SJCRH30 (cell line): ENCODE measurements at regions not wholly inside any gene's neighbourhood (a gene's known extent, or its start where the extent isn't known, plus 50 kb on each side); places are given as distances from the start of the nearest gene placed in this dataset.

ENCODE experiments used
- DNase-seq, 2 experiments: peaks; one replicate each; pipeline ENCODE4 v3.0.0-alpha.2; 2015 to 2020
- H3K27ac ChIP-seq: fragments of 250-450 bp; sonication (Bioruptor Pico); 2 replicates; pipeline ENCODE4 v1.5.1; 2020; ENCODE audit warnings: mild to moderate bottlenecking, moderate library complexity
- H3K27me3 ChIP-seq: fragments of 250-450 bp; sonication (Bioruptor Pico); 2 replicates; pipeline ENCODE4 v1.5.1; 2020; ENCODE audit warnings: mild to moderate bottlenecking, moderate library complexity
- H3K36me3 ChIP-seq: fragments of 250-450 bp; sonication (Bioruptor Pico); 2 replicates; pipeline ENCODE4 v1.5.1; 2020; ENCODE audit warnings: mild to moderate bottlenecking, moderate library complexity
- H3K4me1 ChIP-seq: fragments of 250-450 bp; sonication (Bioruptor Pico); 2 replicates; pipeline ENCODE4 v1.5.1; 2020; ENCODE audit warnings: mild to moderate bottlenecking, moderate library complexity
- H3K4me3 ChIP-seq: fragments of 250-450 bp; sonication (Bioruptor Pico); 2 replicates; pipeline ENCODE4 v1.5.1; 2020; ENCODE audit warnings: mild to moderate bottlenecking, moderate library complexity
- H3K9me3 ChIP-seq: fragments of 250-450 bp; sonication (Bioruptor Pico); replicated peaks from 2 replicates; pipeline ENCODE4 v1.5.1; 2020; ENCODE audit warnings: mild to moderate bottlenecking, moderate library complexity

- Histone ChIP-seq H3K4me3 (no peak overlapping the region), H3K27me3 (no peaks in the 10 kb centered on the region), H3K4me1 (no peaks in the 10 kb centered on the region), H3K27ac (no peak overlapping the region), H3K36me3 (no peaks in the 10 kb centered on the region), H3K9me3 (no peaks in the 10 kb centered on the region)
- DNase-seq: no peak
Observed at GRCh38 chr4:189771696-189772361, 168.8 kb upstream of the FRG1 start.

- Histone ChIP-seq H3K27me3 (no peaks in the 10 kb centered on the region), H3K4me1 (no peaks in the 10 kb centered on the region), H3K9me3 (no peaks in the 10 kb centered on the region), H3K27ac (no peak overlapping the region), H3K4me3 (no peak overlapping the region), H3K36me3 (no peaks in the 10 kb centered on the region)
- DNase-seq: peak; percentile 34 to 51
Observed at GRCh38 chr4:189773909-189774308, 166.8 kb upstream of the FRG1 start.

DNA sequence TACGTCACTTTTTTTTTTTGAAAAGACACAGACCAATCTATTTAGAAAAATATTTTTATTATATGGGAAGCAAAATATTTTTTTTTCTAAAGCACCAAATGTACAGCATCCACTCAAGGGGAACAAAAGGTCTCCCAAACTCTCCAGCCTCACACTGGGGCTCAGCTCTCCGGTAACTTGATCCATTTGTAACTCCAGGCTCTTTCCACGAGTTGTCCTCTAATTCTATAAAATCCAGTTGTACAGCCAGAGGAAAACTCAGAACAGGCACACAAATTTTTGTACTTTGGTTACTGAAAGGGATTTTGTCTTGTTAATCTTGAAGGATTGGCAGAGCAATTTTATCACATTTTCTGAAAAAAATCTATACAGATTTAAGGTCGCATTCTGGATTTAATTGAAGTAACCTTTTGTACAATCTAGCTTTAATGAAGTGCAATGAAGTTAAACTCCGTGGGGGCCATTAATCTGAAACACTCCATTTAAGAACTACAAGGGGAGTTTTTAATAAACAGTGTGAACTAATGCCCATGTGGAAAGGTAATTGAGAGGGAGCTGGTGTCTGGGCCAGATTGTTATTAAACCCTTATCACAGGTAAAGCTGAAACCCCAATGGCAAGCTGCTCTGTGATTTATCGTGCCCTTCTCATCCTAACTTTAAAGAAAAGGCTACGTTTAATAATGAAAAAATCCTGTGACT is 161.2 kb upstream of the FRG1 start:
- DNase-seq: peak in 1 of 2 experiments; percentile 4
- Histone ChIP-seq H3K4me3 (no peak overlapping the region), H3K4me1 (no peaks in the 10 kb centered on the region), H3K9me3 (no peaks in the 10 kb centered on the region), H3K27ac (no peak overlapping the region), H3K36me3 (no peaks in the 10 kb centered on the region), H3K27me3 (no peaks in the 10 kb centered on the region)

DNA sequence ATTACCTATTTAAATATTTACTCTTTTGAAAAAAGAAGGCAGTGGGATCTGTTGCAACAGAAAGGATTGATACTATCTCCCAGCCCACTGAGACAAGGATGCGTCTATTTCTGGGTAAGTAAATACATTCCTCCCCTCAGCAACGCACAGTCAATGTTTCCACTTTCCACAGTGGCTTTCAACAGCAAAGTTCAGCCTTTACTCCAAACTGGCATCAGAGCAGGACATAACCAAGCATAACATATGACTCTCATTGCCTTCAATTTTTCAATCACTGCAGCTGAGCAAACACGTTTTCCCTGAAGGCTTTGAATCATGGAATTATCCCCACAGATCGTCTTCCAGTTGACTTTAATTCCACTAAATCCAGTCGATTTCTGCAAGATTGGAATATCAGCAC is 160.3 kb upstream of the FRG1 start:
- H3K27me3 ChIP-seq: no peaks in the 10 kb centered on the region
- H3K9me3 ChIP-seq: no peaks in the 10 kb centered on the region
- no peak overlapping the region for H3K4me3 ChIP-seq
- H3K27ac ChIP-seq: no peak overlapping the region
- no peaks in the 10 kb centered on the region for H3K4me1 ChIP-seq
- DNase-seq: no peak
- H3K36me3 ChIP-seq: no peaks in the 10 kb centered on the region

DNA sequence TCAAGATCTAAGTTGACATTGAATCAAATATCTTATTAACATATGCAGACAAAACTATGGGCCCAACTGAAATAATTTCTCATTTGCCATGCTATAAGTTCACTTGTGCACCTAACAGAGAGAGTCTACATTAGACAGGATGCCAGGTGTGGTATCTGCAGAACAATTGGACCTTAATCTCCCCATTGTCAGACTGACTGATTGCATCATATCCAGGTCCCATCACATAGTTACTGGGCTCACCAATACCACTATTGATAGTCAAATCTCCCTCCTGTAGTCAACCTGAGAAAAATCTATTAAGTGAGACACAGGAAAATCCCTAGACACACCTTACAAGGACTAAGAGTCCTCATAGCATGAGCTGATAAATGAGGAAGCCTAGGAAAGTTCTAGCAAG is 156.0 kb upstream of the FRG1 start:
- Histone ChIP-seq H3K9me3 (no peaks in the 10 kb centered on the region), H3K36me3 (no peaks in the 10 kb centered on the region), H3K27ac (no peak overlapping the region), H3K27me3 (no peaks in the 10 kb centered on the region), H3K4me3 (no peak overlapping the region), H3K4me1 (no peaks in the 10 kb centered on the region)
- DNase-seq: no peak

- DNase-seq: no peak
- Histone ChIP-seq H3K9me3 (no peaks in the 10 kb centered on the region), H3K27me3 (no peaks in the 10 kb centered on the region), H3K27ac (no peak overlapping the region), H3K4me3 (no peak overlapping the region), H3K4me1 (no peaks in the 10 kb centered on the region), H3K36me3 (no peaks in the 10 kb centered on the region)
Observed at GRCh38 chr4:189785257-189785656, 155.4 kb upstream of the FRG1 start.

GRCh38 chr4:189786447-189786846 is 154.2 kb upstream of the FRG1 start:
- H3K27ac ChIP-seq: no peak overlapping the region
- H3K4me1 ChIP-seq: no peaks in the 10 kb centered on the region
- H3K9me3 ChIP-seq: no peaks in the 10 kb centered on the region
- H3K27me3 ChIP-seq: no peaks in the 10 kb centered on the region
- H3K36me3 ChIP-seq: no peaks in the 10 kb centered on the region
- no peak for DNase-seq
- H3K4me3 ChIP-seq: no peak overlapping the region

GRCh38 chr4:189787216-189788031 is 153.2 kb upstream of the FRG1 start:
- H3K36me3 ChIP-seq: no peaks in the 10 kb centered on the region
- H3K4me1 ChIP-seq: no peaks in the 10 kb centered on the region

DNA sequence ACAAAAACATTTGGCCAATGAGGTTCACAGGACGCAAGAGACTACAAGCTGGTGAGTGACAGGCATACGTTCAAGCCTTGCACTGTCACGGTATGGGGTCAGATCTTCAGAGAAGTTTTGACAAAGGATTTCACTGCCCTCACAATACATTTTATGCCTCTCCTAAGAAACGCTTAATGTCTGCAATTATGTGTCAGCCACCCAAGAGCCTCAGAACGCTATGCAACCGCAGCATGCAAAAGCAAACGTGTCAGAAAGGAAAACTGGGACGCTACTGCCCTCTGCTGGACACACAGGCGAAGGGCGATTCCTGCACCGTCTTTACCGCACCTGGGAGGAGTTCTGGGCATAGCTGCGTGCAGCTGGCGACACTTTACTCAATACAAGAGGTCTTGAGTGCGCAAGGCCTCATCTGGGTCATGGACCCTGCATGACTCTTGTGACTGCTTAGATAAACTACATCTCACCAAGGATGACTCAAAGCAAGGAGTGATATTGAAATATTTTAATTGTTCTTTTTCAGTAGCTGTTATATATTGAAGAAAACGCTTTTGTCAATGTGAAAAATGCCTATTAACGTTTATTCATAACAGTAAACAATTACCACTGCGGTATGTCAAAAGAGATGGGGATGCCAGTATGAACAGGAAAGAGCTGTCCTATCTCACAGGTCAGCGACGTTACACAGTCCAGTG is 147.6 kb upstream of the FRG1 start:
- no peak overlapping the region for H3K4me3 ChIP-seq
- no peaks in the 10 kb centered on the region for H3K36me3 ChIP-seq
- peak; percentile 24 to 70 for DNase-seq
- H3K27ac ChIP-seq: no peak overlapping the region
- H3K27me3 ChIP-seq: no peaks in the 10 kb centered on the region
- H3K9me3 ChIP-seq: no peaks in the 10 kb centered on the region
- H3K4me1 ChIP-seq: no peaks in the 10 kb centered on the region

More at GRCh38 chr4:189787216-189788031, 153.2 kb upstream of the FRG1 start:
- Histone ChIP-seq H3K9me3 (no peaks in the 10 kb centered on the region), H3K27me3 (no peaks in the 10 kb centered on the region), H3K27ac (no peak overlapping the region), H3K4me3 (no peak overlapping the region)
- no peak for DNase-seq

DNA sequence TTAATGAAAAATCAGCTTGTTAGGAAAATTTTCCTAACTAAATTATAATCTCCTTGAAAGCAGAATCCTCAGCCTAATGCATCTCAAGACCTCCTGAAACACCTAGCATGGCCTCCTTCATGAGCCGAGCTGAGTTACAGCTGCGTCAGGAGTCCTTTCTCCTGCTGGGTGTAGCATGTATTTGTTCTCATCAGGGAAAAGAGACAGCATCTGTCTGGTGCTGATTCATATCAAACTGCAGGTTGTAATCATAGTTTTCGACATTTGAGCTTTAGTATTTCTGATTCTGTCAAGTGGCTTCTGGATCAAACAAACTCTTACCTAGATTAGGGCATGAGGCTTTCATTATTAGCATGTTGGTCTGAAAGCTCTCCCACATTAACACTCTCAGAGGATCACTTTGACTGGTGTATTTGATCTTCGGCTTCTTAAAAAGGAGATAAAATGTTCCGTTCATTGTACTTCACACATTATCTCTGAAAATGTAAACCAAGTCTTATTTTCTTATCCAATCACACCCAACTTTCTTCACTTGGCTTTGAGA is 140.1 kb upstream of the FRG1 start:
- no peaks in the 10 kb centered on the region for H3K9me3 ChIP-seq
- H3K4me3 ChIP-seq: no peak overlapping the region
- no peak overlapping the region for H3K27ac ChIP-seq
- no peaks in the 10 kb centered on the region for H3K27me3 ChIP-seq
- no peaks in the 10 kb centered on the region for H3K36me3 ChIP-seq
- H3K4me1 ChIP-seq: no peaks in the 10 kb centered on the region
- no peak for DNase-seq

DNA sequence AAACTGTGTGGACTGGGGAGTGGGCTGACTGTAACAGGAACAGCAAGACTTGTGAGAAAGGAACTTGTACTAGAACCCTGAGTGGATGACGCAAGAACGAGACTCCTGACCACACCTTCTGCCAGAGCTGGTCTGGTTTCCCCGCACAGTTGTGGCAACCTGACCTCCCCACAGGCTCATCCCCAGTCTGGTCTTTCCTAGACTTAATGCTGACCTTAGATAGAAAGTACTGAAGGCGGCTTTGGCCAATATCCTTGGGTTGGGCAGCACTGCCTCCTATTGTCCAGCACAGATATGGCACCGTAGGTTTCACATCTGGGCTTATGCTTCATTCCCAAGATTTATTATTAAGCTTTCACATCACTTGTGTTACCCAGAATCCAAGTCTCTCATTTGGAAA is 137.8 kb upstream of the FRG1 start:
- H3K9me3 ChIP-seq: no peaks in the 10 kb centered on the region
- peak; percentile 2 to 22 for DNase-seq
- no peaks in the 10 kb centered on the region for H3K4me1 ChIP-seq
- no peaks in the 10 kb centered on the region for H3K27me3 ChIP-seq
- H3K27ac ChIP-seq: no peak overlapping the region
- no peak overlapping the region for H3K4me3 ChIP-seq
- no peaks in the 10 kb centered on the region for H3K36me3 ChIP-seq

DNA sequence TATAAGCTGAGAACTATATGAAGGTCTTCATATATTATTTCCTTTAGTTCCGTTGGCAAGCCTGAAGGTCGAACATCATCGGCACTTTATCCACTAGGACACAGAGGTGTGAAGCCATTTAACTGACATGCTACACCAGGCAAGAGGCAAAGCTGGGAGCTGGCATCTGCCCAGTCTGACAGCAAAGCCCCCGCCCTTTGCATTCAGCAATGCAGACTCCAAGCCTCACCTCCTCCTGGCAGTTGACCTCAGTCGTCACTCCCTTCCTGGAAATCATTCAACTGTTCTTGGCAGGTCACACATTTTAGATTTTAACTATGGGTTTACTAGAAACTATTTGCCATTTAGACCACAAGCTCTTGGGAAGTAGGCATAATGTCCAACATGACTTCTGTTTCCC is 135.8 kb upstream of the FRG1 start:
- DNase-seq: no peak
- Histone ChIP-seq H3K36me3 (no peaks in the 10 kb centered on the region), H3K4me3 (no peak overlapping the region), H3K27me3 (no peaks in the 10 kb centered on the region), H3K27ac (no peak overlapping the region), H3K4me1 (no peaks in the 10 kb centered on the region), H3K9me3 (no peaks in the 10 kb centered on the region)

DNA sequence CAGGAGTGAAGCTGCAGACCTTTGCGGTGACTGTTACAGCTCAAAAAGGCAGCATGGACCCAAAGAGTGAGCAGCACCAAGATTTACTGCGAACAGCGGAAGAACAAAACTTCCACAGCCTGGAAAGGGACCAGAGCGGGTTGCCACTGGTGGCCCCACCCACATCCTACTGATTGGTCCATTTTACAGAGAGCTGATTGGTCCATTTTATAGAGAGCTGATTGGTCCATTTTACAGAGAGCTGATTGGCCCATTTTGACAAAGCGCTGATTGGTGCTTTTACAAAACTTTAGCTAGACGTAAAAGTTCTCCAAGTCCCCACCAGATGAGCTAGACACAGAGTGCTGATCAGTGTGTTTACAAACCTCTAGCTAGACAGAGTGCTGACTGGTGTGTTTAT is 134.2 kb upstream of the FRG1 start:
- Histone ChIP-seq H3K9me3 (no peaks in the 10 kb centered on the region), H3K4me3 (no peak overlapping the region), H3K27me3 (no peaks in the 10 kb centered on the region), H3K36me3 (no peaks in the 10 kb centered on the region), H3K27ac (no peak overlapping the region), H3K4me1 (no peaks in the 10 kb centered on the region)
- DNase-seq: no peak

GRCh38 chr4:189807031-189807430 is 133.6 kb upstream of the FRG1 start:
- no peak for DNase-seq
- no peaks in the 10 kb centered on the region for H3K9me3 ChIP-seq

More at GRCh38 chr4:189807031-189807430, 133.6 kb upstream of the FRG1 start:
- Histone ChIP-seq H3K36me3 (no peaks in the 10 kb centered on the region), H3K27me3 (no peaks in the 10 kb centered on the region), H3K4me1 (no peaks in the 10 kb centered on the region), H3K27ac (no peak overlapping the region), H3K4me3 (no peak overlapping the region)
